ENCODE measurements at regions not wholly inside any gene's neighbourhood (a gene's known extent, or its start where the extent isn't known, plus 50 kb on each side); places are given as distances from the start of the nearest gene placed in this dataset.

- TF ChIP-seq POLR2AphosphoS5 (IDR thresholded peaks at IDR 0.05) = no peak
- TF ChIP-seq, protein P1, sequence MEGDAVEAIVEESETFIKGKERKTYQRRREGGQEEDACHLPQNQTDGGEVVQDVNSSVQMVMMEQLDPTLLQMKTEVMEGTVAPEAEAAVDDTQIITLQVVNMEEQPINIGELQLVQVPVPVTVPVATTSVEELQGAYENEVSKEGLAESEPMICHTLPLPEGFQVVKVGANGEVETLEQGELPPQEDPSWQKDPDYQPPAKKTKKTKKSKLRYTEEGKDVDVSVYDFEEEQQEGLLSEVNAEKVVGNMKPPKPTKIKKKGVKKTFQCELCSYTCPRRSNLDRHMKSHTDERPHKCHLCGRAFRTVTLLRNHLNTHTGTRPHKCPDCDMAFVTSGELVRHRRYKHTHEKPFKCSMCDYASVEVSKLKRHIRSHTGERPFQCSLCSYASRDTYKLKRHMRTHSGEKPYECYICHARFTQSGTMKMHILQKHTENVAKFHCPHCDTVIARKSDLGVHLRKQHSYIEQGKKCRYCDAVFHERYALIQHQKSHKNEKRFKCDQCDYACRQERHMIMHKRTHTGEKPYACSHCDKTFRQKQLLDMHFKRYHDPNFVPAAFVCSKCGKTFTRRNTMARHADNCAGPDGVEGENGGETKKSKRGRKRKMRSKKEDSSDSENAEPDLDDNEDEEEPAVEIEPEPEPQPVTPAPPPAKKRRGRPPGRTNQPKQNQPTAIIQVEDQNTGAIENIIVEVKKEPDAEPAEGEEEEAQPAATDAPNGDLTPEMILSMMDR (IDR thresholded peaks at IDR 0.05) = no peak
These were observed 140.2 kb downstream of the DDX1 start for GRCh38 chr2:15731889-15732271.
